Peyer's patch (tissue), 4 donors: ENCODE measurements at regions not wholly inside any gene's neighbourhood (a gene's known extent, or its start where the extent isn't known, plus 50 kb on each side); places are given as distances from the start of the nearest gene placed in this dataset.

Experiments
- POLR2A ChIP-seq, 2 donors: fragments of 450-650 bp; IDR thresholded peaks; one replicate each; pipeline ENCODE4 v1.5.1; 2017; ENCODE audit warnings: antibody characterized with exemption in 2 of 2, mild to moderate bottlenecking in 2 of 2, moderate library complexity in 2 of 2
- TF ChIP-seq, protein P1 (sequence below), 6 experiments: fragments of 450-650 bp in 4 of 6; fragments of 200-600 bp in 2 of 6; sonication (generic) in 1 of 6; IDR thresholded peaks; one replicate each; pipeline ENCODE4 v1.5.1; 2017 to 2019; ENCODE audit warnings: antibody characterized with exemption in 6 of 6, mild to moderate bottlenecking in 3 of 6, moderate library complexity in 1 of 6

DNA sequence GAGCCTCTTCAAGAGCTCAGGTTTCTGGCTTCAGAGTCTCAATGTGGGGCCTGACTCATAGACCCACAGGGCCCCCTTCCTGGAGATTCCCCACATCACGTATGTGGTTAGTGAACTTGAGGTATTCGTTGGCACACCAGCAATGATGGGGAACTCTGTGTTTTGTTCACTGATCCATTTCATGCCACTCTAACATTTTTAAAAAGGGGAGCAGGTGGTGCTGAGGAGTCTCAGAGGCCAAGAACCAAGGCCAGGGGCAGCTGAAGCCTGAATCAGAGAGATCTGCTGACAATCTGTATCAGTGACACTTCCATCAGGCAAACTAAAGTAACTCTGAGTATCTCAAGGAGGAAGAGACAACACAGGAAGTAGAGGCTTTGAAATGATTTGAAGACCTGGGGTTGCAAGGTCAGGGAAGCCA, 323.4 kb downstream of the VRK1 start:
- TF ChIP-seq, protein P1, sequence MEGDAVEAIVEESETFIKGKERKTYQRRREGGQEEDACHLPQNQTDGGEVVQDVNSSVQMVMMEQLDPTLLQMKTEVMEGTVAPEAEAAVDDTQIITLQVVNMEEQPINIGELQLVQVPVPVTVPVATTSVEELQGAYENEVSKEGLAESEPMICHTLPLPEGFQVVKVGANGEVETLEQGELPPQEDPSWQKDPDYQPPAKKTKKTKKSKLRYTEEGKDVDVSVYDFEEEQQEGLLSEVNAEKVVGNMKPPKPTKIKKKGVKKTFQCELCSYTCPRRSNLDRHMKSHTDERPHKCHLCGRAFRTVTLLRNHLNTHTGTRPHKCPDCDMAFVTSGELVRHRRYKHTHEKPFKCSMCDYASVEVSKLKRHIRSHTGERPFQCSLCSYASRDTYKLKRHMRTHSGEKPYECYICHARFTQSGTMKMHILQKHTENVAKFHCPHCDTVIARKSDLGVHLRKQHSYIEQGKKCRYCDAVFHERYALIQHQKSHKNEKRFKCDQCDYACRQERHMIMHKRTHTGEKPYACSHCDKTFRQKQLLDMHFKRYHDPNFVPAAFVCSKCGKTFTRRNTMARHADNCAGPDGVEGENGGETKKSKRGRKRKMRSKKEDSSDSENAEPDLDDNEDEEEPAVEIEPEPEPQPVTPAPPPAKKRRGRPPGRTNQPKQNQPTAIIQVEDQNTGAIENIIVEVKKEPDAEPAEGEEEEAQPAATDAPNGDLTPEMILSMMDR (IDR thresholded peaks at IDR 0.05): no peak
- no peak for TF ChIP-seq POLR2A (IDR thresholded peaks at IDR 0.05)
